Activated CD4-positive, alpha-beta memory T cell treated with anti-CD3 and anti-CD28 coated beads for 36 hours (primary cell): ENCODE measurements at regions not wholly inside any gene's neighbourhood (a gene's known extent, or its start where the extent isn't known, plus 50 kb on each side); places are given as distances from the start of the nearest gene placed in this dataset.

Experiments used
- CTCF ChIA-PET: fragments of 350-600 bp; sonication (Branson Sonifier 250); formaldehyde crosslinking; loops from one replicate; lab custom pipeline; 2021; ENCODE audit warnings: antibody characterized with exemption, inconsistent platforms; lab: Charles Lee
- POLR2A ChIA-PET: fragments of 350-600 bp; sonication (Branson Sonifier 250); formaldehyde crosslinking; loops from one replicate; lab custom pipeline; 2021; ENCODE audit warnings: antibody characterized with exemption; lab: Charles Lee
- DNase-seq: peaks from one replicate; pipeline ENCODE4 v3.0.0-alpha.2; 2020
- H3K27ac Mint-ChIP-seq: one replicate; pipeline ENCODE4 v1.8.0; 2021; ENCODE audit warnings: mixed read lengths
- H3K27me3 Mint-ChIP-seq: one replicate; pipeline ENCODE4 v1.8.0; 2021; ENCODE audit warnings: mixed read lengths
- H3K36me3 Mint-ChIP-seq: one replicate; pipeline ENCODE4 v1.8.0; 2021; ENCODE audit warnings: mixed read lengths
- H3K4me1 Mint-ChIP-seq: one replicate; pipeline ENCODE4 v1.8.0; 2021; ENCODE audit warnings: low read depth, mixed read lengths
- H3K4me3 Mint-ChIP-seq: one replicate; pipeline ENCODE4 v1.8.0; 2021; ENCODE audit warnings: mild to moderate bottlenecking, mixed read lengths
- H3K9me3 Mint-ChIP-seq: one replicate; pipeline ENCODE4 v1.8.0; 2021; ENCODE audit warnings: mixed read lengths
- intact Hi-C: fragments of 100-400 bp; cut with micrococcal nuclease; formaldehyde crosslinking; loops from one replicate; pipeline ENCODE4 v1.15.1; 2023

DNA sequence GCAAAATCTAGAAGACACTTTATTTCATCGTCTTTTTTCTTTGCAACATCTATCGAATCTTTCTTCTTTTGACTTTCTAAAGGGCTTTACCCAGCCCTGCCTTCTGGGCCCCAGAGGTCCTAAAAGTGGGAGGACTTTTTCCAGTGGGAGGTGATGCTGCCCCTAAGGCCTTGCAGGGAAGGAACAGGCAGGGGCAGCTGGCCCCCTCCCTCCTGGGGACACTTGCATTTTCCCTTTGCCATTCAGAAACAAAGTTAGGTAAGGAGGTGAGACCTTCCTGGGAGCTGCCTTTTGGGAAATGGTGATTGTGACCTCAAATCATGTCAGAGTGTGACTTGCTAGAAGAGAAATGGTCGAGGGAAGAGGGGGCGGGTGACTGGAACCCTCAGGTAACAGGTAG lies 132.7 kb downstream of the GLI2 start:
- ChIA-PET POLR2A (no interaction called here), CTCF (no interaction called here)
- Mint-ChIP-seq H3K36me3 (no peaks in the 10 kb centered on the region), H3K9me3 (no peaks in the 10 kb centered on the region), H3K27me3 (peaks cover 33% of the 10 kb centered on the region), H3K4me3 (no peak overlapping the region), H3K27ac (no peak overlapping the region), H3K4me1 (no peaks in the 10 kb centered on the region)
- intact Hi-C loops = no loop called here
- no peak for DNase-seq

DNA sequence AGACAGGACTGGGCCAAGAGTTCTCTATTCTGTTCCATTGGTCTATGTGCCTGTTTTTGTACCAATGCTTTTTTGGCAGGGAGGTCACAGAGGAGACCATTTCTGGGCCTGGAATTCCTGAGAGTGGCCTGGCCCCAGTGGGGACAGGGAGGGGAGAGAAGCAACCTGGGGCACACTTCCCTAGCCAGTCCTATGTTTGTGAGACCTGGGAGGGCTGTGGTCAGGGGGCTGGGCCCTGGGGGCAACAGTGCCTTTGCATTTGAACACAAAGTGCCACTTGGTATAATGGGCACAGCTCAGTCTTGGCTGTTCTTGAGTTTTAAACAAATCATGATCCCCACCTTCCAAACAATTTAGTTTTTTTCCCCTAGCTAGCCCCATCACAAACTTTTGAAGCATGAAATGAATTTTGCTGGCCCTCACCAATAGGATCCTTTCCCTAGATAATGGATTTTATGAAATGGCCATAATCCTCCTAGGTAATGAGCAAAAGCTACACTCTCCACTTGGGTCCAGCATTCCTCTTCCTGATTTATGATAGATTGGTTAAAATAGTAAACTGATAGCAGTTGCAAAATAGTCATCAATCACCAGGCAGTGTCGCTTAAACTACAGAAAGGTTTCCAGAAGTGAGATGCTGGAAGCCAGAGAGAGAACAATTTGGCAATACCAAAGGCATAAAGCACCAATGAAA lies 133.5 kb downstream of the GLI2 start:
- H3K9me3 Mint-ChIP-seq = no peaks in the 10 kb centered on the region
- intact Hi-C loops = no loop called here
- H3K27ac Mint-ChIP-seq = no peak overlapping the region
- H3K36me3 Mint-ChIP-seq = no peaks in the 10 kb centered on the region
- H3K27me3 Mint-ChIP-seq = peaks cover 33% of the 10 kb centered on the region
- H3K4me3 Mint-ChIP-seq = no peak overlapping the region
- DNase-seq = no peak
- H3K4me1 Mint-ChIP-seq = no peaks in the 10 kb centered on the region
- POLR2A ChIA-PET = no interaction called here
- CTCF ChIA-PET = no interaction called here

DNA sequence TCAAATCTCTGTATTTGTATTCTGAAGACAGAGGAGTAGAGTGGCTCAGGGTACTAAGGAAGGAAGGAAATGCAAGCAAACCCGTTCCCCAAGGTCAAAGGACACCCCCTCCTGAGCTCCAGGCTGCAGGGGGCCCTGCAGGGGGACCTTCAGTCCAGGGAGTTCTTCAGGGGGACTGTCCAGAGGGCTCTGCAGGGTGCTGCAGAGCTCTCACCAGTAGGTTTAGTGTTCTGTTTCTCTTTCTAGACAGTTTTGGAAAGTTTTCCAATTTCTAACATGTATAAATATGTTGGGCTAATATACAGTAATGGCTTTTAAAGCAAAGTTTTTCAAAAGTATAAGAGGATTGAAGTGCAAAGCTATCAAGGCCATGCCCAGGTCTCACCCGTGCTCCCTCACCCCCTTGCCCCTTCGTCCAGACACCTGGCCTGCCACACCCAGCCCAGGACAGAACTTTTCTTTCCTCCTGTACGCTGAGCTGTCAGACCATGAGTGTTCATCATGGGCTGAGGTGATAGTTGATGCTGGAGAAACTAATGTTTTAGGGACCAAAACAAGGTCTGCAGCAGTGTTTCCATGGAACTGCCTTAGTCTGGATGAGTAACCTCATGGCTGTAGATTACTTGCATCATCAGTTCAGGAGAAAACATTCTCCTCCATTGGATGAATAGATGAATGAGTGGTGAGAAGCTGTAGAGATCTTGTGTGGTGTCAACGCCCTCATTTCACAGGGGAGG lies 134.2 kb downstream of the GLI2 start:
- H3K9me3 Mint-ChIP-seq = no peaks in the 10 kb centered on the region
- no peak for DNase-seq
- ChIA-PET POLR2A (no interaction called here), CTCF (no interaction called here)
- H3K27me3 Mint-ChIP-seq = peaks cover 33% of the 10 kb centered on the region
- intact Hi-C loops = no loop called here
- H3K4me3 Mint-ChIP-seq = no peak overlapping the region
- H3K36me3 Mint-ChIP-seq = no peaks in the 10 kb centered on the region
- no peak overlapping the region for H3K27ac Mint-ChIP-seq
- no peaks in the 10 kb centered on the region for H3K4me1 Mint-ChIP-seq

DNA sequence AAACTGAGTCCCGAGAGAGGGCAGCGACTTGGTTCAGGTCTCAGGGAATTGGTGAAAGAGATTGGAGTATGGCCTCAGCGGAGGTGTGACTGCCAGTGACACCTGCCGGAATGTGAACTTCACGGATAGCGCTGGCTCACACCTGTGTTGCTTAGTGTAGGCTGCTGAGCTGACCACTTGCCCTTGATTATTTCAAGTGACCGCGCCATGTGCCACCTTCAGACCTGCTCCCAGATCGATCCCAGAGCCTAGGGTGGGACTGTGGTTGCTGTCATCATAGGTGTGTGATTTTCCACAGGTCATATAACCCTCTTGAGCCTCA lies 134.8 kb downstream of the GLI2 start:
- no peaks in the 10 kb centered on the region for H3K4me1 Mint-ChIP-seq
- H3K9me3 Mint-ChIP-seq = no peaks in the 10 kb centered on the region
- POLR2A ChIA-PET = no interaction called here
- H3K27me3 Mint-ChIP-seq = peaks cover 33% of the 10 kb centered on the region
- CTCF ChIA-PET = no interaction called here
- H3K4me3 Mint-ChIP-seq = no peak overlapping the region
- no peaks in the 10 kb centered on the region for H3K36me3 Mint-ChIP-seq
- intact Hi-C loops = no loop called here
- no peak for DNase-seq
- H3K27ac Mint-ChIP-seq = no peak overlapping the region

DNA sequence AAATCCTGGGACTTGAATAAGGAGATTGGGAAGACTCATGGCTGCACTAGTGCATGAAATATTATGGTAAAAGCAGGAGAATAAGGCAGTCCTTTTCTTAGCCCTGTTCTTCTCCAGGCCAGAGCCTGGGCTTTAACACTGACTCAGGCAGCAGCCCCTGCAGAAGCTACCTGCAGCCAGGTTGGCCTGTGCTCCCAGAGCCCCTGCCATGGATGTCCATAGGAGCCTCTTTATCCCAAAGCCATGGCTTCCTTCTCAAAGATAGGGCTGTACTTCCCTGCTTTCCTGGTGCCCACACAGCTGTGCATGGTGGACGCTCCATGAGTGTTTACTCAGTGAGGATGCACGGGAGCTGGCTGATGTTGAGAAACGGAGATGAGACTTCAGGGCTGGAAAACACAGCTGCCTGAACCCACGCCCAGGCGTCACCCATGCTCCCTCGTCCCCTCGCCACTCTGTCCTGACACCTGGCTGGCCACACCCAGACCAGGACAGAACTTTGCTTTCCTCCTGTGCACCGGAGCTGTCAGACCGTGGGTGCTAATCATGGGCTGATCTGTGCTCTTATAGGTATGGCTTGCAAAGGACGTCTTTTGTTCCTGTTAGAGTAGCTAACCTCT lies 135.5 kb downstream of the GLI2 start:
- no peaks in the 10 kb centered on the region for H3K36me3 Mint-ChIP-seq
- ChIA-PET CTCF (no interaction called here), POLR2A (no interaction called here)
- peaks cover 30% of the 10 kb centered on the region for H3K27me3 Mint-ChIP-seq
- H3K4me3 Mint-ChIP-seq = no peak overlapping the region
- intact Hi-C loops = no loop called here
- no peaks in the 10 kb centered on the region for H3K4me1 Mint-ChIP-seq
- H3K27ac Mint-ChIP-seq = no peak overlapping the region
- H3K9me3 Mint-ChIP-seq = no peaks in the 10 kb centered on the region
- DNase-seq = no peak

GRCh38 chr2:120871881-120872620 lies 136.4 kb downstream of the GLI2 start:
- ChIA-PET CTCF (no interaction called here), POLR2A (no interaction called here)
- no peaks in the 10 kb centered on the region for H3K36me3 Mint-ChIP-seq
- no peaks in the 10 kb centered on the region for H3K9me3 Mint-ChIP-seq
- peaks cover 27% of the 10 kb centered on the region for H3K27me3 Mint-ChIP-seq
- no peaks in the 10 kb centered on the region for H3K4me1 Mint-ChIP-seq
- intact Hi-C loops = no loop called here
- DNase-seq = no peak
- H3K27ac Mint-ChIP-seq = no peak overlapping the region
- no peak overlapping the region for H3K4me3 Mint-ChIP-seq

DNA sequence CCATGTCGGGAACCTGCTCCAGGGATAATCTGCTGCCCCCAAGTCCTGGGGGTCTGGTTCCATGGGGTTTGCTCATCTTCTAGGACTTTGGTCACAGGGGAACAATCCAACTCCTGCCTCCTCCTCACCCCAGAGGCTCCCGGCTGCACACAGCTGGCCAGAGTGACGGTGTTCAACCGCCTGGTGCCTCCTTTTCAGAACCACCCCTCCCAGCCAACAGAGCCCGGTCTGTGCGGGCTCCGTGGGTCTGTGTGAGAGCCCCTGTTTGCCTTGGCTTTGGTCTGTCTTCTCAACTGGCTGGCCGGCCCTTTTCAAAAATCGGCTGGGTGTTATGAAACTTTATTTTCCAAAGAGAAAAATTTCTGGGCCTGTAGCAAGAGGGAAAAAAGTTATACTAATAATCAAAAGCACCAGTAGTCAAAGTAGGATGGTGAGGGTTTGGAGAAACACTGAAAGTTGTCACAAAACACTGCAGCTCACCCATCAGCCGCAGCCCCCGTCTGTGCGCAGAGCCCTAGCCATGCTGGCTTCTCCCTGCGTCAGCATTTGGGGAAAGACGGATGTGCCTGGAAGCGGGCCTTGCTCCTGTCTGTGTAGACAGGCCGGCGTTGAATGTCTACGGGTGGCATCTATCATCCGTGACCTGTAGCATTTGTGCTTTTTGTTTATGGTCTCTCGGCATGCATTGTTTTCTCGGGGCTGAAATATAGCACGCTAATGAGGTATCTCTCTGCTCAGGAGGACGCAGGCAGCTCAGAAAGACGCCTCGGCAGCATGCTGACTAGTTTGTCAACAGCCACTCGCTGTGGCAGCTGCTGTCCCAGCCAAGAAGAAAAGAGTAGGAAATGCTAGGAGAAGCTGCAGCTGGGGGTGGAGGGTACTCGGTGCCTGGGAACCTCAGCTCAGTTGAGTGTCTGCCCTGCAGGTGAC lies 138.6 kb downstream of the GLI2 start:
- CTCF ChIA-PET = no interaction called here
- no peak overlapping the region for H3K27ac Mint-ChIP-seq

GRCh38 chr2:120874888-120875275 lies 139.2 kb downstream of the GLI2 start:
- no peak overlapping the region for H3K4me3 Mint-ChIP-seq
- intact Hi-C loops = no loop called here
- H3K9me3 Mint-ChIP-seq = no peaks in the 10 kb centered on the region
- ChIA-PET POLR2A (no interaction called here), CTCF (no interaction called here)
- no peak for DNase-seq
- no peak overlapping the region for H3K27ac Mint-ChIP-seq
- no peaks in the 10 kb centered on the region for H3K36me3 Mint-ChIP-seq
- H3K4me1 Mint-ChIP-seq = no peaks in the 10 kb centered on the region
- H3K27me3 Mint-ChIP-seq = peaks cover 13% of the 10 kb centered on the region

More for the DNA sequence above, 138.6 kb downstream of the GLI2 start:
- DNase-seq = no peak
- H3K36me3 Mint-ChIP-seq = no peaks in the 10 kb centered on the region
- H3K4me3 Mint-ChIP-seq = no peak overlapping the region
- no peaks in the 10 kb centered on the region for H3K4me1 Mint-ChIP-seq
- intact Hi-C loops = no loop called here
- POLR2A ChIA-PET = no interaction called here
- H3K27me3 Mint-ChIP-seq = peaks cover 15% of the 10 kb centered on the region
- H3K9me3 Mint-ChIP-seq = no peaks in the 10 kb centered on the region

- intact Hi-C loops = no loop called here
- Mint-ChIP-seq H3K27me3 (peaks cover 8% of the 10 kb centered on the region), H3K4me1 (no peaks in the 10 kb centered on the region), H3K27ac (no peak overlapping the region), H3K9me3 (no peaks in the 10 kb centered on the region), H3K4me3 (no peak overlapping the region), H3K36me3 (no peaks in the 10 kb centered on the region)
- CTCF ChIA-PET = no interaction called here
- POLR2A ChIA-PET = no interaction called here
- DNase-seq = no peak
Observed at GRCh38 chr2:120875431-120875830, 139.8 kb downstream of the GLI2 start.

DNA sequence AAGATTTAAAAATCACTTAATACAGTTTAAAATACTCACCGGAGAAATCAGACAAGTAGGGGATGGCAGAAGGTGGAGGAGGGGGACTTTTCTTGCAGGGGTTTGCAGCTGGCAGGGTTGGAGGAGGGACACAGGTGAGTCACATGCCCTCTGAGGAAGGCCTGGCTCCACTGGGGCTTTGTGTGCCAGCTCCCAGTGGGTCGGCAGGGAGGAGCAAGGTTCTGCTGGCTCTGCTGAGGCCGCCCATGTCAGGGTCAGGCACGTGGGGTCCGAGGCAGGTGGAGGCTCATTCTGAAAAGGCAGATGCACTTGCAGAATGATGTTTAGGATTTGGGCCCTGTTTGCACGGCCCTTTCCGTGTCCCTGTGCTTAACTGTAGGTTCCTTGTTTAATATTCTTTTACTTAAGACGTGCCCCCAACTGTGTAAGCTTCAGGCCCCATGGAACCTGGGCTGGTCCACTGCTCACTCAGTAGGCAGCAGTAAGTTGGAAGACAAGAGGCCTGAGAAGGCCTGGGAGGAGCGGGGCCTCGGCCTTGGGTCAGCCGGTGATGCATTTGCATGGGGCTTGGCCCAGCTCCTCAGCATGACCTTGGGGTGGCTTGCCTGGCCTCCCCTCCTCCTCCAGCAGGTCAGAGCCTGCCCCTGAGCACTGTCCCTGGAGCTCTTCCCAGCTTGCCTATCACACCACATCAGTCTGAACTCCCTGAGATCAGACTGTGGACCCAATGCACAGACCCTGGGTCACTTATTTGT lies 141.0 kb downstream of the GLI2 start:
- DNase-seq = no peak
- Mint-ChIP-seq H3K36me3 (no peaks in the 10 kb centered on the region), H3K4me1 (no peaks in the 10 kb centered on the region), H3K4me3 (no peak overlapping the region), H3K27ac (no peak overlapping the region), H3K27me3 (peaks cover 4% of the 10 kb centered on the region), H3K9me3 (no peaks in the 10 kb centered on the region)
- intact Hi-C loops = no loop called here
- ChIA-PET POLR2A (no interaction called here), CTCF (no interaction called here)

DNA sequence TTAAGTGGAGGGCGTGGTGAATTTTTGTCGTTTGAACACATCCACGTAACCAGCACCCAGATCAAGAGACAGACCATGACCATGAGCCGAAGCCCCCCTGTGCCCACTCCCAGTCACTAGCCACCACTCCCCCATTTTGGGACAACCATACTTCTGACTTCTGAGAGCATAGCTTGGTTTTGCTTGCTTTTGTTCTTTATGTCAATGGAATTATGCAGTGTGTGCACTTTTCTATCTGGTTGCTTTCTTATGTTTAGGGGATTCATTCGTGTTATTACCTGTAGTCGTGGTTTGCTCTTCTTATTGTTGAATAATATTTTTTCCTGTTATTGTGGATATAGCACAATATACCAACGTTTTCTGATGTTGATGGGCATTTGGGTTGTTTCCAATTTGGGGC lies 141.7 kb downstream of the GLI2 start:
- Mint-ChIP-seq H3K9me3 (no peaks in the 10 kb centered on the region), H3K4me1 (no peaks in the 10 kb centered on the region), H3K27me3 (peaks cover 4% of the 10 kb centered on the region), H3K36me3 (no peaks in the 10 kb centered on the region), H3K4me3 (no peak overlapping the region), H3K27ac (no peak overlapping the region)
- no peak for DNase-seq
- POLR2A ChIA-PET = no interaction called here
- CTCF ChIA-PET = no interaction called here
- intact Hi-C loops = no loop called here
